OCI-LY7 (cell line): ENCODE measurements at regions not wholly inside any gene's neighbourhood (a gene's known extent, or its start where the extent isn't known, plus 50 kb on each side); places are given as distances from the start of the nearest gene placed in this dataset.

Experiments
- BruUV-seq: library from RNA; stranded (reverse); fragments of 400-500 nt; replicated peaks from 2 replicates; lab custom pipeline; 2021; lab: Mats Ljungman, UMichigan
- CTCF ChIA-PET: fragments of 300-600 bp; sonication (Branson Sonifier 250); formaldehyde crosslinking; loops from one replicate; lab custom pipeline; 2022; ENCODE audit warnings: antibody characterized with exemption; ENCODE audit not compliant: unreplicated experiment; lab: Charles Lee
- POLR2A ChIA-PET: fragments of 300-600 bp; sonication (Branson Sonifier 250); formaldehyde crosslinking; loops from one replicate; lab custom pipeline; 2022; ENCODE audit warnings: antibody characterized with exemption; lab: Charles Lee
- DNase-seq: peaks from one replicate; pipeline ENCODE4 v3.0.0-alpha.2; 2015; ENCODE audit warnings: low spot score
- H2AFZ ChIP-seq: fragments of 200-600 bp; sonication (generic), shearing (Covaris generic); 2 replicates; pipeline ENCODE4 v1.6.1; 2014; ENCODE audit warnings: mild to moderate bottlenecking, antibody characterized with exemption, low read length, moderate library complexity
- H3K27ac ChIP-seq: fragments of 200-600 bp; sonication (generic); 2 replicates; pipeline ENCODE4 v1.5.1; 2014; ENCODE audit warnings: mixed run types, low read depth, mild to moderate bottlenecking, moderate library complexity, low read length, inconsistent platforms; ENCODE audit not compliant: poor library complexity, severe bottlenecking
- H3K36me3 ChIP-seq: fragments of 200-600 bp; sonication (generic); 2 replicates; pipeline ENCODE4 v1.6.1; 2014; ENCODE audit warnings: mild to moderate bottlenecking, antibody characterized with exemption, low read length, moderate library complexity, mixed read lengths; ENCODE audit not compliant: insufficient read depth
- H3K4me1 ChIP-seq: fragments of 200-600 bp; sonication (generic); 2 replicates; pipeline ENCODE4 v1.5.1; 2014; ENCODE audit warnings: mild to moderate bottlenecking, low read length; ENCODE audit not compliant: insufficient read depth, poor library complexity, severe bottlenecking
- H3K4me2 ChIP-seq: fragments of 200-600 bp; sonication (generic); 2 replicates; pipeline ENCODE4 v1.6.1; 2014; ENCODE audit warnings: mild to moderate bottlenecking, low read length
- H3K4me3 ChIP-seq: fragments of 200-600 bp; sonication (generic); 2 replicates; pipeline ENCODE4 v1.5.1; 2014; ENCODE audit warnings: mild to moderate bottlenecking, low read depth, low read length; ENCODE audit not compliant: poor library complexity, severe bottlenecking
- H3K79me2 ChIP-seq: fragments of 200-600 bp; sonication (generic); 2 replicates; pipeline ENCODE4 v1.6.1; 2016; ENCODE audit warnings: low read depth, mild to moderate bottlenecking, low read length, moderate library complexity, mixed read lengths; ENCODE audit not compliant: insufficient read depth
- H3K9me2 ChIP-seq: fragments of 200-600 bp; sonication (generic); 2 replicates; pipeline ENCODE4 v1.6.1; 2016; ENCODE audit warnings: mild to moderate bottlenecking, low read length, mixed read lengths; ENCODE audit not compliant: insufficient read depth
- H3K9me3 ChIP-seq: fragments of 200-600 bp; sonication (generic); 2 replicates; pipeline ENCODE4 v1.6.1; 2014; ENCODE audit warnings: mild to moderate bottlenecking, mixed run types, low read length, mixed read lengths
- H4K20me1 ChIP-seq: fragments of 200-600 bp; sonication (generic); 2 replicates; pipeline ENCODE4 v1.6.1; 2014; ENCODE audit warnings: mild to moderate bottlenecking, antibody characterized with exemption, low read length, moderate library complexity, mixed read lengths; ENCODE audit not compliant: insufficient read depth
- EZH2phosphoT487 ChIP-seq: fragments of 200-600 bp; sonication (generic); IDR thresholded peaks from 2 replicates; pipeline ENCODE4 v1.6.1; 2018; ENCODE audit warnings: low read depth, borderline replicate concordance, mild to moderate bottlenecking, mixed run types, antibody characterized with exemption, low read length, moderate library complexity, mixed read lengths
- intact Hi-C: fragments of 100-400 bp; cut with micrococcal nuclease; formaldehyde crosslinking; loops from one replicate; pipeline ENCODE4 v1.10.0; 2022; ENCODE audit not compliant: unreplicated experiment
- TF ChIP-seq, protein P1 (sequence below): fragments of 200-600 bp; sonication (generic); conservative IDR thresholded peaks from 2 replicates; pipeline ENCODE4 v1.5.1; 2014; ENCODE audit warnings: mild to moderate bottlenecking, antibody characterized with exemption, low read length, moderate library complexity, mixed read lengths

DNA sequence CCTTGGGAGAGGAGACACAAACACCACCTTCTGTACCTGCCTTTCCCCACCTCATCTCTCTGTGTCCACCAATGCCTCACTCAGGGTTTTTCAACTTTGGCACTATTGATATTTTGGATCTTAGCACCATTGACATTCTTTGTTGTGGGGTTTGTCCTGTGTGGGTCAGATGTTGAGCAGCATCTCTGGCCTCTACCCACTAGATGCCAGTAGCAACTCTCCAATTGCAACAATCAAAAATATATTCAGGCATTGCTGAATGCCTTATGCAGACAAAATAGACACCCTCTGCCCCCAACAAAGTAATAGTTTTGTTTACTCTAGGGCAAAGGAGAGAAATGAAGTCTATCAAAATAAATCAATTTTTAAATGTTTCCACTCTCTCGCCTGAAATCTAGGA is 1384.3 kb upstream of the NXPH2 start:
- DNase-seq = no peak
- Histone ChIP-seq H3K9me2 (no peaks in the 10 kb centered on the region), H3K4me1 (no peaks in the 10 kb centered on the region), H3K4me3 (no peak overlapping the region), H3K27ac (no peak overlapping the region), H3K79me2 (no peaks in the 10 kb centered on the region), H4K20me1 (no peaks in the 10 kb centered on the region), H3K9me3 (no peaks in the 10 kb centered on the region), H3K4me2 (no peak overlapping the region), H2AFZ (no peak overlapping the region), H3K36me3 (no peaks in the 10 kb centered on the region)
- BruUV-seq = no TSS peak
- TF ChIP-seq EZH2phosphoT487 = no peak
- TF ChIP-seq, protein P1, sequence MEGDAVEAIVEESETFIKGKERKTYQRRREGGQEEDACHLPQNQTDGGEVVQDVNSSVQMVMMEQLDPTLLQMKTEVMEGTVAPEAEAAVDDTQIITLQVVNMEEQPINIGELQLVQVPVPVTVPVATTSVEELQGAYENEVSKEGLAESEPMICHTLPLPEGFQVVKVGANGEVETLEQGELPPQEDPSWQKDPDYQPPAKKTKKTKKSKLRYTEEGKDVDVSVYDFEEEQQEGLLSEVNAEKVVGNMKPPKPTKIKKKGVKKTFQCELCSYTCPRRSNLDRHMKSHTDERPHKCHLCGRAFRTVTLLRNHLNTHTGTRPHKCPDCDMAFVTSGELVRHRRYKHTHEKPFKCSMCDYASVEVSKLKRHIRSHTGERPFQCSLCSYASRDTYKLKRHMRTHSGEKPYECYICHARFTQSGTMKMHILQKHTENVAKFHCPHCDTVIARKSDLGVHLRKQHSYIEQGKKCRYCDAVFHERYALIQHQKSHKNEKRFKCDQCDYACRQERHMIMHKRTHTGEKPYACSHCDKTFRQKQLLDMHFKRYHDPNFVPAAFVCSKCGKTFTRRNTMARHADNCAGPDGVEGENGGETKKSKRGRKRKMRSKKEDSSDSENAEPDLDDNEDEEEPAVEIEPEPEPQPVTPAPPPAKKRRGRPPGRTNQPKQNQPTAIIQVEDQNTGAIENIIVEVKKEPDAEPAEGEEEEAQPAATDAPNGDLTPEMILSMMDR = no peak
- ChIA-PET POLR2A (no interaction called here), CTCF (no interaction called here)
- intact Hi-C loops = no loop called here

DNA sequence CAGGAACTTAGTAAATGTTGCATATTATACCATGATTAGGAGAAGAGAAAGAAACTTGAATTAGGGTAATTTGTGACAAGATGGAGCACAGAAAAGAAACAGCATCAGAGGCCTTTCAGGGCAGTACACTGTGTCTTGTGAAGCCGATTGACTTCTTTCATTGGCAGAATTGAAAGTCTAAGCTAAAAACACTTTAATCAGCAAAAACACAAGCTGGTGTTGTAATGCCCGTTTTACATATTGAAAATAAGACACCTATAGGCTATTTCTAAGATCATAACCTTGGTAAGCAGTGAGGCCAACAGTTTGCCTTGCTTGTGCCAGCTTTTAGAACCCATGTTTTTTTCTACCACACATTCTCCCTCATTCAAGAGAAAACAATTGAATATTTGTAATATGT is 1378.1 kb upstream of the NXPH2 start:
- H3K79me2 ChIP-seq = no peaks in the 10 kb centered on the region
- no peaks in the 10 kb centered on the region for H3K4me1 ChIP-seq
- DNase-seq = no peak
- H3K4me3 ChIP-seq = no peak overlapping the region
- POLR2A ChIA-PET = interaction anchor here (0.6 kb wide), 1 partner anchor 425 kb away, joined by 4 read pairs; no protein-coding TSS in a partner anchor
- intact Hi-C loops = no loop called here
- no peaks in the 10 kb centered on the region for H3K9me3 ChIP-seq
- H3K27ac ChIP-seq = no peak overlapping the region
- no peaks in the 10 kb centered on the region for H3K9me2 ChIP-seq
- CTCF ChIA-PET = no interaction called here
- H3K36me3 ChIP-seq = no peaks in the 10 kb centered on the region
- TF ChIP-seq, protein P1 = no peak
- no peak for TF ChIP-seq EZH2phosphoT487
- no TSS peak for BruUV-seq
- no peak overlapping the region for H3K4me2 ChIP-seq
- H4K20me1 ChIP-seq = no peaks in the 10 kb centered on the region
- H2AFZ ChIP-seq = no peak overlapping the region

DNA sequence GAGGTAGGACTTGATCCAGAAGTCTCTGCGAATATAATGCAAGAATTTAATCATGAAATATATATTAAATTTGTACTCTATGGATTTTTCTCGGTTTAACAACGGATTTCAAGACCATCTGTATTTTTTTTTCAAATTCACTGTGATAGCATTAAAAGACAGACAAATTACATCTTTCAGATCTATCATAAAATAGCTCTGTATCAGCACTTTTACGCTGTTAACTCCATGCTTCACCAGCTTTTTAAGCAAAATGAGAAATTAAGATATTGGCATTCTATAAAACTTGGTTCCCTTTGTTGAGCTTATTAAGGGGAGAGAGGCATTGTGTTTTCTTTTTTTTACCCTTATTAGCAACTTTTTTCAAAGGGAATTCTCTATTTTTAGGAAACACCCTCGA is 1377.6 kb upstream of the NXPH2 start:
- ChIA-PET POLR2A (interaction anchor here (0.6 to 1.6 kb wide), 2 partner anchors 10 to 425 kb away, joined by 3 to 4 read pairs; no protein-coding TSS in a partner anchor), CTCF (no interaction called here)
- intact Hi-C loops = no loop called here
- BruUV-seq = no TSS peak
- no peak overlapping the region for H3K4me3 ChIP-seq
- H4K20me1 ChIP-seq = no peaks in the 10 kb centered on the region
- no peak overlapping the region for H2AFZ ChIP-seq
- H3K4me2 ChIP-seq = no peak overlapping the region
- no peaks in the 10 kb centered on the region for H3K4me1 ChIP-seq
- H3K9me2 ChIP-seq = no peaks in the 10 kb centered on the region
- DNase-seq = no peak
- H3K27ac ChIP-seq = no peak overlapping the region
- no peaks in the 10 kb centered on the region for H3K9me3 ChIP-seq
- H3K36me3 ChIP-seq = no peaks in the 10 kb centered on the region
- TF ChIP-seq EZH2phosphoT487 = no peak
- TF ChIP-seq, protein P1 = no peak
- no peaks in the 10 kb centered on the region for H3K79me2 ChIP-seq
